ENCODE measurements at regions not wholly inside any gene's neighbourhood (a gene's known extent, or its start where the extent isn't known, plus 50 kb on each side); places are given as distances from the start of the nearest gene placed in this dataset.
"Not testable (repeated sequence)": the region's sequence is repeated elsewhere in the genome, so short reads cannot be mapped to it uniquely, and the experiment has no call there.

DNA sequence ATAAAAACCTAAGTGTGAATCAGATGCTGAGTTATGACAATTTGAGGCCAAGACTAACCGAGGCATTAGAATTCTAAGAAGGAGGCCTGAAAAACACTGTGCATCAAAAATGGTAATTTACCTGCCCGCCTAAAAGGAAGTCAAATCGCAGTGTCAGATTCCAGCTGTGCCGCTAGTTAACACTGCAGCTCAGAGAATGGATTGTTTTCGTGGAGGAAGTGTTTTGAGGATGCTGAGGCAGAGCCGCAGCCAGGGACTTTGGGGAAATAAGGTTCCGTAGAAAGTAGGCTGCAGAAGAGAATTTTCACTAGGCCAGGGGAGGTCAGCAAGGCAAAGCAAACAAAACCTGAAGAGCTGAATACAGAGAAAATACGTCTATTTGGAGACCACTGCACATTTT is 226.4 kb upstream of the ISL1 start:
- no peak for TF ChIP-seq CTCF (IDR thresholded peaks at IDR 0.05)
- no peak for TF ChIP-seq POLR2A (IDR thresholded peaks at IDR 0.05)
- WGBS, 2 donors: 60 to 69% methylated on average over 8 of the region's 8 CpGs
- no peak for DNase-seq (ENCODE audit: low spot score in 2 of 2)
- intact Hi-C loops (cut with DNase I; ENCODE audit: low total_unique reads): no loop called here
- H3K4me3 ChIP-seq (ENCODE audit: low read depth, poor library complexity, severe bottlenecking): no peak overlapping the region

DNA sequence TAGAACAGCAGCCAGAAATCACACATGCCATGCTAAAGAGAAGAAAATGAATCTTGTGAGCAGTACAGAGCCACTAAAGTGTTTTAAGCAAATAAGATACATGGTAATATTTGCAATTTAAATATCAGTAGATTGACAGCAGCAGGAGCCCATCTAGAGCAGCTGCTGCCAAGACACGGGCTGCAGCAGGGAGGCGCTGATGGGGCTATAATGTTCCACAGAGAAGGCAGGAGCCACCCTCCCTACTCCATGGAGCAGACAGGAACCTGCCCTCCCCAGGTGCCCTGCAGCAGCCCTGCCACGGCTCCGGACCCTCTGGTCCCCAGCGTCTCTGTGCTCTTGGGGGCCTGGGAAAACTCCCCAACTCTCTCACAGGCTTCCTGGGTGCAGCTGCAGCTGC is 224.1 kb upstream of the ISL1 start:
- DNase-seq (ENCODE audit: low spot score in 2 of 2): no peak
- TF ChIP-seq CTCF (IDR thresholded peaks at IDR 0.05): no peak
- TF ChIP-seq POLR2A (IDR thresholded peaks at IDR 0.05): no peak
- intact Hi-C loops (cut with DNase I; ENCODE audit: low total_unique reads): no loop called here
- WGBS, 2 donors: 64 to 98% methylated on average over 3 to 5 of the region's 5 CpGs
- no peak overlapping the region for H3K4me3 ChIP-seq (ENCODE audit: low read depth, poor library complexity, severe bottlenecking)

DNA sequence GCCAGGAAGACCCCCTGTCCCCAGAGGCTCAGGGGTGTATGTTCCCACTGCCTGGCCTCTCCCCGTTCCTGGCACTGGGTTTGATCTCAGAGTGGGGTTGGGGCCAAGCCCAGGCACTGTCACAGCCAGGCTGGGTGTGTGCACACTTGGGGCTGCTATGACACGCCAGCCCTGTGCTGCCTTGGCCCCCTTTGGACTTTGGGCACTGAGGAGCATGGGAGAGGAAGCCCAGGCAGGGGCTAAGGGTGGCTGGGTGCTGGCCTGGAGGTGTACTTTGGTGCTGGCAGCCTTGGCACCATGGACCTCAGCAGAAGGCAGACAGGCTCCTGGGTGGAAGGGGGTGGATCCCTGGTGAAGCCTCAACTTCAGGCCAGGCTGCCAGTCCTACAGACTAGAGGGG is 223.6 kb upstream of the ISL1 start:
- no peak overlapping the region for H3K4me3 ChIP-seq (ENCODE audit: low read depth, poor library complexity, severe bottlenecking)
- DNase-seq (ENCODE audit: low spot score in 2 of 2): no peak
- intact Hi-C loops (cut with DNase I; ENCODE audit: low total_unique reads): no loop called here
- TF ChIP-seq CTCF (IDR thresholded peaks at IDR 0.05) (no peak), POLR2A (IDR thresholded peaks at IDR 0.05) (no peak)
- 40 to 48% methylated on average over 1 to 2 of the region's 2 CpGs for WGBS, 2 donors

DNA sequence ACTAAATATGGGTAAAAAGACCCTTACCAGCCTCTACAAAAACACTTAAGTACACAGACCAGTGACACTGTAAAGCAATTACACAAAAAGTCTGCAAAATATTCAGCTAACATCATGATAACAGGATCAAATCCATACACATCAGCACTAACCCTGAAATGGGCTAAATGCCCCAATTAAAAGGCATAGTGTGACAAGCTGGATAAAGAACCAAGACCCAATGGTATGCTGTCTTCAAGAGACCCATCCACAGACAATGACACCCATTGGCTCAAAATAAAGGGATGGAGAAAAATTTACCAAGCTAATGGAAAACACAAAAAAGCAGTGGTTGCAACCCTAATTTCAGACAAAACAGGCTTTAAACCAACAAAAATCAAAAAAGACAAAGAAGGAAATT is 221.0 kb upstream of the ISL1 start:
- no peak for TF ChIP-seq CTCF (IDR thresholded peaks at IDR 0.05)
- TF ChIP-seq POLR2A (IDR thresholded peaks at IDR 0.05): no peak
- no peak overlapping the region for H3K4me3 ChIP-seq (ENCODE audit: low read depth, poor library complexity, severe bottlenecking)
- intact Hi-C loops (cut with DNase I; ENCODE audit: low total_unique reads): no loop called here
- DNase-seq (ENCODE audit: low spot score in 2 of 2): no peak

DNA sequence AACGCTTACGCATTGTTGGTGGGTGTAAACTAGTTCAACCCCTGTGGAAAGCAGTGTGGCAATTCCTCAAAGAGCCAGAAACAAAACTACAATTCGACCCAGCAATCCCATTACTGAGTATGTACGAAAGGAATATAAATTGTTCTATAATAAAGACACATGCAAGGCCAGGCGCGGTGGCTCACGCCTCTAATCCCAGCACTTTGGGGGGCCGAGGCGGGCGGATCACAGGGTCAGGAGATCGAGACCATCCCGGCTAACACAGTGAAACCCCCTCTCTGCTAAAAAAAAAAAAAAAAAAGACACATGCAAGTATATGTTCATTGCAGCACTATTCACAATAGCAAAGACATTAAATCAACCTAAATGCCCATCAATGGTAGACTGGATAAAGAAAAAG is 217.6 kb upstream of the ISL1 start:
- WGBS, 2 donors: 91 to 92% methylated on average over 12 of the region's 12 CpGs
- H3K4me3 ChIP-seq (ENCODE audit: low read depth, poor library complexity, severe bottlenecking); DNase-seq (ENCODE audit: low spot score in 2 of 2); intact Hi-C loops (cut with DNase I; ENCODE audit: low total_unique reads): not testable (repeated sequence)

DNA sequence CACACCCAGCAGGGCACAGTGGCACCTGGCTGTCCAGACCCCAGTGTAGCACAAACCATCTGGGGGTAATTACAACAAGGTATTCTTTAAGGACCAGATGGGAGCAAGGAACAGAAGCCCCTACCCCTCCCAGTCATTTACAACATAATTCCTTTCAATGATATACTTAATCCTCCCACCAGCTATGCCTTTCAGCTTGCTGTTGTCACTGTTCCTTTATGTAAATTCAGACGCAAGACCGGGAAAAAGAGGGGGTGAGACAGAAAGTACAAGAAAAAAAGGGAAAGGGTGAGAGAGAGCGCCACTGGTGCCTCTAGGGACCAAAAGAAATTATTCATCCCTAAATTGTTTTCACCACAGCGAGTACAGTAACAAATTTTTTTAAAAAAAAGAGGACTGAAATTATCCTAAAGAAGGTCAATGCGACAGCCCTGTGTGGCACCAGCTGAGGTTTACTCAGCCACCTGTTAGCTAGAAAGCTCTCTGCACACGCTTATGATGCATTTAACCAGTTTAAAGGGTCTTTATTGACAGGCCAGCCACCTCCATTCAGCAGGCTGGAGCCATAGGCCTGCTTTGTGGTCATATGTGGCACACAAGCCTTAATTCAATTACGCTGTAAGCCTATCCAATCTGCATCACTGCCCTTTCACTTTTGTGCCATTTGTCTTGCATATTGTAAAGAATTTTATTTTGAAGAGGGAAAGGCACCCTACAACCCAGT is 210.2 kb upstream of the ISL1 start:
- DNase-seq (ENCODE audit: low spot score in 2 of 2): no peak
- intact Hi-C loops (cut with DNase I; ENCODE audit: low total_unique reads): no loop called here
- no peak for TF ChIP-seq POLR2A (IDR thresholded peaks at IDR 0.05)
- TF ChIP-seq CTCF (IDR thresholded peaks at IDR 0.05): no peak
- 41 to 51% methylated on average over 7 of the region's 7 CpGs for WGBS, 2 donors
- H3K4me3 ChIP-seq (ENCODE audit: low read depth, poor library complexity, severe bottlenecking): no peak overlapping the region
